ENCODE measurements at regions not wholly inside any gene's neighbourhood (a gene's known extent, or its start where the extent isn't known, plus 50 kb on each side); places are given as distances from the start of the nearest gene placed in this dataset.
"Not testable (repeated sequence)": the region's sequence is repeated elsewhere in the genome, so short reads cannot be mapped to it uniquely, and the experiment has no call there.

GRCh38 chr6:21745543-21746337 is 152.2 kb downstream of the SOX4 start:
- DNase-seq: no peak

GRCh38 chr6:21747441-21747840 is 153.9 kb downstream of the SOX4 start:
- no peak for DNase-seq

DNA sequence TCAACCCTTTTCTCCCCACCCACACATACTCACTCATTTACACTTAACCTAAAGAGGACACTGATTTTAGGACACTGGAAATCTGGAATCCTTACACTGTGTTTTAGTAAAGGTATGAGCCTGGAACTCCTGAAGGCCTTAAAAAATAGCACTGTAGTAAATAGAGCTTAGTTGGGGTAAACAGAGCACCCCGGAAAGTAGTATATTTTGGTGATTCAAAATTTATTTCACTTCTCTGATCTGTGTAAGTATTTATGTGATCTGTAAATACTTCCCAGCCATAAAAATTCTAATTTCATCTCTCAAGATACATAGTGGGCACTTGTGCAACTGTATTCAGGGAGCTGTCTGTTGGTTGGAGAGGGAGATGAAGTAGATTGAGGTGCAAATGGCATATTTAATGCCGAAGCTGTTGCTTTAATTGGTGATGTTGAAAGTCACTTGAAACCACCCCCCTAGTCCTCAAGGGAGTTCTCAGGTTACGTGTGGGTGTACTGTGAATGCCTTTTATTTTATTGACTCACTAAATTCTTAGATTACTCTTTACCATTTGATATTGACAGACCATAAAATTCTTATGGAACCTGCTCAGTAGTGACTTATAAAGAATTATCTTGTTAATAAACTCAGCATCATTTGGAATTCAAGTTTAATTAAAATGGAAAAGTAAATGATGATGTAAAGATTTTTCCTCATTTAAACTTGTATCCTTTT is 154.9 kb downstream of the SOX4 start:
- peak; percentile 64 for DNase-seq

DNA sequence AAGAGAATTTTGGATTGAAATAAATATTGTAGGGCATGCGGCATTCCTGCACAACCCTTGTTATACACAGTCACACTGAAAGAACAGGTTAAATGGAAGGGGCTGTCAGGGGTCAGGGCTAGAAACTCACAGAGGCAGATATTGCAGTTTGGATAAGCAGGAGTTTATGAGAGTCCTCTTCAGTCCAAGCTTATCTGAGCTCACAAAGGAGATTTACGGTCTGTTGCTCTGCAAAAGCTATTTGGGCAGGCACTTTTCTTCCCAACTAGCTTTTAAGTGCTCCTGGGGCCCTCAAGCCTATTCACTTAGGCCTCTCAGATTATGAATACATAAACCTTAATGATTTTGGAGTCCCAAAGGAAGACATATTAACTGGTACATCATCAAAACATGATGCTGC is 156.2 kb downstream of the SOX4 start:
- no peak for DNase-seq

- no peak for DNase-seq
Observed at GRCh38 chr6:21750575-21750974, 157.0 kb downstream of the SOX4 start.

- DNase-seq: no peak
Observed at GRCh38 chr6:21751608-21752007, 158.1 kb downstream of the SOX4 start.

DNA sequence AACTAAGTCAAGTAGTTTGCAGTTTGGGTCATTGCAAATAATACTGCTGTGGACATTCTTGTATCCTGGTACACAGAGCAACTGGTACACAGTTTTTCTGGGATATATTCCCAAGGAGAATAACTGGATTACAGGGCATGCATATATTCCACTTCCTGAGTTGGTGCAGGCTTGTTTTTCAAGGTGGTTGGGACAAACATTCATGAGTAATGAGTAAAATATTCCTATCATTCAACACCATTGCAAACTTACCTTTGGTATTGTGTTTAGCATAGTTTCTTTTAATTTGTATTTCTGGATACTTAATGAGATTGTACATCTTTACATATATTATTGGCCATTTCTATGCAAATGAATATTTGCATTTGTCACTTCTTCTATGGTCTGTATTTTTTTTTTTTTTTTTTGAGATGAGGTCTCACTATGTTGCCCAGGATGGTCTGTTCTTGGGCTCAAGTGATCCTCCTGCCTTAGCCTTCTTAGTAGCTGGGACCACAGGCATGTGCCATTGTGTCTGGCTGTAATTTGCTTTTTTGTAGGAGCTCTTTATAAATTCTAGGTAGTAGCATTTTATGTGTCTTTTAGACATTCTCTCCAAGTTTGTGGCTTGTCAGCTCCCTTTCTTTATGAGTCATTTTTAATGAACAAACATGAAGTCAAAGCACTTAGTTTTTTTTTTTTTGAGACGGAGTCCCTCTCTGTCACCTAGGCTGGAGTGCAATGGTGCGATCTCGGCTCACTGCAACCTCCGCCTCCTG is 158.7 kb downstream of the SOX4 start:
- peak; percentile 29 for DNase-seq

DNA sequence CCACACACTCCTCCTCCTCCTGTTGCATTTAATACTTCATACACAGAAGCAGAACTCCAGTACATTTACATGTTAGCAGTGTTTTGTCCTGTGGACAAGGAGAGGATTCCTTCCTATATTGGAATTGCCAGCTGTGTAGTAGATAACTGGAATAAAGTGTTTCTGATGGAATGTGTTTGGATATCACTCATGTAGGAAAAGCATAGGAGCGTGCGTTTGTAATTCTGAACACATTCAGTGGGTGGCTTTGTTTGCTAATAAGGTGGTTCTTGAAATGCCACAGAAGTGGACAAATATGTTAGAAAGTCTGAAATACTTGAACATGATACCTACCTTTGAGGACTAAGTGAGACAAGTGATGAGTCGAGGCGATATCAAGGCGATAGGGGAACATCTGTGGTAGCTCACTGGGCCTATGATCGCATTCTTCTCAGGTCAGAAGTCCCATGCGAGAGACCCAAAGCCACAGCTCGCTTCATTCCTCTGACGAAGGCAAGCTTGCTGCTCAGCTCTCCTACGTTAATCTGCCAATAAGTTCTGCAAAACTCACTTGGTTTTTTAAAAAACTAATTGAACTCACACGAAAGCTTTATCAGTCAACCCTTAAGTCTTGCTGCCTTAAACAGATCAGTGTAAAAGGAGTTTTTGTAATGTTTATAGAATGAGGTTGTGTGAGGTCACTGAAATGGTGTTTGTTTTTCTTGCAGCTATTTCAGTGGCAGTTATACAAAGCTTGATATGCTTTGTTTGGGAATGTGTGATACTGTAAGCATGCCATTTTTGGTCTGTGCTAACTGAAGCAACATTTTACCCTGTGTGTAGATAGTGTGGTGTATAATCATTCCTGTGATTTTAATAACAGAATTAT is 159.9 kb downstream of the SOX4 start:
- peak; percentile 58 for DNase-seq

- peak; percentile 74 for DNase-seq
Observed at GRCh38 chr6:21754891-21755290, 161.3 kb downstream of the SOX4 start.

- DNase-seq: no peak
Observed at GRCh38 chr6:21756487-21756886, 162.9 kb downstream of the SOX4 start.

GRCh38 chr6:21757392-21757791 is 163.8 kb downstream of the SOX4 start:
- DNase-seq: not testable (repeated sequence)

GRCh38 chr6:21759721-21760120 is 166.2 kb downstream of the SOX4 start:
- DNase-seq: no peak

DNA sequence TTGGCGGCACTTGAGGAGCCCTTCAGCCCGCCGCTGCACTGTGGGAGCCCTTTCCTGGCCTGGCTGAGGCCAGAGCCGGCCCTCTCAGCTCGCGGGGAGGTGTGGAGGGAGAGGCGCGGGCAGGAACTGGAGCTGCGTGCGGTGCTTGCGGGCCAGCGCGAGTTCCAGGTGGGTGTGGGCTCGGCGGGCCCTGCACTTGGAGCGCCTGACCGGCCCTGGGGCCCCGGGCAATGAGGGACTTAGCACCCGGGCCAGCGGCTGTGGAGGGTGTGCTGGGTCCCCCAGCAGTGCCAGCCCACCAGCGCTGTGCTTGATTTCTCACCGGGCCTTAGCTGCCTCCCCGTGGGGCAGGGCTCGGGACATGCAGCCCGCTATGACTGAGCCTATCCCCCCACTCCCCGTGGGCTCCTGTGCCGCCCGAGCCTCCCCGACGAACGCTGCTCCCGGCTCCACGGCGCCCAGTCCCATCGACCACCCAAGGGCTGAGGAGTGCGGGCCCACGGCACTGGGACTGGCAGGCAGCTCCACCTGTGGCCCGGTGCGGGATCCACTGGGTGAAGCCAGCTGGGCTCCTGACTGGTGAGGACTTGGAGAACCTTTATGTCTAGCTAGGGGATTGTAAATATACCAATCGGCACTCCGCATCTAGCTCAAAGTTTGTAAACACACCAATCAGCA is 167.6 kb downstream of the SOX4 start:
- not testable (repeated sequence) for DNase-seq

- DNase-seq: no peak
Observed at GRCh38 chr6:21764989-21765388, 171.4 kb downstream of the SOX4 start.

DNA sequence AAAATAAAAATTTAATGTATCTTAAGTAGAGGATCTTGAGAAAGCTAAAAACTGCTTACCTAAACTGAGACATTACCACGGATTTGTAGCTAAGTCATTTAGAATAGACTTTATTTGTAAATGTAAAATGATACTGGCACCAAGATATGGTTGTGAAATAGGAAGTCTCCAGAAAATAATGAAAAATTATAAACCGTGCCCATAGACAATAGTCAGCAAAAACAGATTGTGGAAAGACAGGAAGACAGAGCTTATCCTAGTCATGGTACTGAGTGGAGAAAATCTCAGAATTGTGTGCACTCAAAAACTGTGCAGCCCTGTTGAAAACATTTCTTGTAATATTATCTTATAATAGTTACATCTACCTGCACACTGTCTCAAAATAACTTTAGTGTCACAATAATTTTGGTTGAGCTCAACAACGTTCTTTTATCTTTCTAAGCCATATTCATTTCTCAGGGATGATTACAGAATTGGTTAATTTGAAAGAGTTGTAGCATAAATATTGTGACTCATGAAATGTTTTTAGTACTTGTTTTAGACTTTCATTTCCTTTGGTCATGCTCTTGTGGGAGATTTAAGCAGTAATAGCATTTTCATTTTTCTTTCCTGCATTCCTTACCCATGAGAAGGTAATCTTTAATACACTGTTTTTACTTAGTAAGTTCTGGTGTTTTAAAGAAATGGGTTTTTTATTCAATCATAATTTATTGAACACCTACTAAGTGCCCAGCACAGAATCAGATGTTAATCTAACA is 174.5 kb downstream of the SOX4 start:
- DNase-seq: peak; percentile 88

DNA sequence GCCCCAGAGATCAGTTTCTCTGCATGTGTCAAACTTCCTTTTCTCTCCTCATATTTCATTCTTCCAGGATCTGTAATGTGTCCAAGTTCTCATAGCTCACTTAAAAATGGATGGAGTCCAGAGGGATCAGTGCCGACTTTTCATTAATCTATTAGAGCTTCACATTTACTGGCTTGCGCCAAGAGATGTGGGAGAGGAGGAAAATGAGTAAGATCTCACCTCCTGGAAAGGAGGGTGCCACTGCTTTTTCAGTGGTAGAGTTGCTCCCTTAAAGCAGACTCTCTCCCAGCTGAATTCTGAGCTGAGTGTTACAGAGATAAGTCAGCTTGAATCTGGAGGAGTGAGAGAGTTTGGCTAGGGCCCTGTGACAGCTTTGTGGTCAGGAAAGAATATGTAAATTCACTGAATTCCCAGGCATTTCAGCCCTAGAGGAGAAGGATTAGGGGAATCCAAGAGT is 175.9 kb downstream of the SOX4 start:
- DNase-seq: peak; percentile 89

DNA sequence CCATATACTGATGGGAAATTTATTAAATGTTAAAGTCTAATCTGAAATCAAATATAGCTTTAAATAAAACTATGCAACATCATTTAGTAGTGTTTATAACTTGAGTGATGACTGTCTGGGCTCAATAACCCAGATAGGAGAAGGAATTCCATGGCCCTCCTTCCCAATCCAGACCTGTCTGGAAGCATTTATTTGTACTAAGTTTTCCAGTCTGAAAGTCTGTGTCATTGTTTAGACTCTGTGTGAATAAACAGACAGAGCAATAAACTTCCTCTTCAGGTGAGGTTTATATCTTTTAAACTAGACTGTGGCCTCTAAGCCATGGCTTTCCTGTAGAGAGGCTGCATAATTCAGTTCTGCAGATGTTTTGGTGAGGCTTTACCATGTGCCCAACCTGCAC is 176.4 kb downstream of the SOX4 start:
- no peak for DNase-seq

- no peak for DNase-seq
Observed at GRCh38 chr6:21771626-21772320, 178.2 kb downstream of the SOX4 start.

GRCh38 chr6:21772477-21772876 is 178.9 kb downstream of the SOX4 start:
- no peak for DNase-seq

GRCh38 chr6:21772884-21773575 is 179.5 kb downstream of the SOX4 start:
- DNase-seq: no peak

Measured in HCEC 1CT (cell line).